HL-60/S4 (cell line): ENCODE measurements at regions not wholly inside any gene's neighbourhood (a gene's known extent, or its start where the extent isn't known, plus 50 kb on each side); places are given as distances from the start of the nearest gene placed in this dataset.
"Not testable (repeated sequence)": the region's sequence is repeated elsewhere in the genome, so short reads cannot be mapped to it uniquely, and the experiment has no call there.

Experiments used
- in situ Hi-C: fragments of 300-500 bp; cut with MboI; formaldehyde crosslinking; loops from 2 replicates; pipeline ENCODE4 v1.14.3; 2022; ENCODE audit warnings: low sequenced_read_pairs

GRCh38 chr4:151459375-151459774 is 50.4 kb downstream of the FHIP1A start:
- in situ Hi-C loops = no loop called here

- in situ Hi-C loops = no loop called here
Observed at GRCh38 chr4:151460434-151460833, 51.5 kb downstream of the FHIP1A start.

- in situ Hi-C loops = no loop called here
Observed at GRCh38 chr4:151462554-151462953, 53.6 kb downstream of the FHIP1A start.

- in situ Hi-C loops = no loop called here
Observed at GRCh38 chr4:151468715-151469696, 60.0 kb downstream of the FHIP1A start.

GRCh38 chr4:151469970-151470369 is 61.0 kb downstream of the FHIP1A start:
- in situ Hi-C loops = no loop called here

- in situ Hi-C loops = no loop called here
Observed at GRCh38 chr4:151471728-151472127, 62.8 kb downstream of the FHIP1A start.

GRCh38 chr4:151472297-151472696 is 63.3 kb downstream of the FHIP1A start:
- in situ Hi-C loops = no loop called here

- in situ Hi-C loops = no loop called here
Observed at GRCh38 chr4:151472711-151473110, 63.7 kb downstream of the FHIP1A start.

- in situ Hi-C loops = no loop called here
Observed at GRCh38 chr4:151473521-151474097, 64.6 kb downstream of the FHIP1A start.

GRCh38 chr4:151475035-151475714 is 66.2 kb downstream of the FHIP1A start:
- in situ Hi-C loops = no loop called here

GRCh38 chr4:151481813-151482212 is 72.8 kb downstream of the FHIP1A start:
- in situ Hi-C loops = no loop called here

- in situ Hi-C loops = no loop called here
Observed at GRCh38 chr4:151484396-151485102, 75.6 kb downstream of the FHIP1A start.

GRCh38 chr4:151485541-151486131 is 76.7 kb downstream of the FHIP1A start:
- in situ Hi-C loops = no loop called here

- in situ Hi-C loops = no loop called here
Observed at GRCh38 chr4:151486168-151486567, 77.2 kb downstream of the FHIP1A start.

GRCh38 chr4:151488968-151489367 is 80.0 kb downstream of the FHIP1A start:
- in situ Hi-C loops = no loop called here

GRCh38 chr4:151489462-151490203 is 80.7 kb downstream of the FHIP1A start:
- in situ Hi-C loops = no loop called here

GRCh38 chr4:151495612-151496011 is 86.6 kb downstream of the FHIP1A start:
- in situ Hi-C loops = not testable (repeated sequence)

- in situ Hi-C loops = not testable (repeated sequence)
Observed at GRCh38 chr4:151511548-151511947, 102.6 kb downstream of the FHIP1A start.

GRCh38 chr4:151517896-151518295 is 108.9 kb downstream of the FHIP1A start:
- in situ Hi-C loops = no loop called here

- in situ Hi-C loops = no loop called here
Observed at GRCh38 chr4:151518359-151518758, 109.4 kb downstream of the FHIP1A start.
